ENCODE measurements at regions not wholly inside any gene's neighbourhood (a gene's known extent, or its start where the extent isn't known, plus 50 kb on each side); places are given as distances from the start of the nearest gene placed in this dataset.

DNA sequence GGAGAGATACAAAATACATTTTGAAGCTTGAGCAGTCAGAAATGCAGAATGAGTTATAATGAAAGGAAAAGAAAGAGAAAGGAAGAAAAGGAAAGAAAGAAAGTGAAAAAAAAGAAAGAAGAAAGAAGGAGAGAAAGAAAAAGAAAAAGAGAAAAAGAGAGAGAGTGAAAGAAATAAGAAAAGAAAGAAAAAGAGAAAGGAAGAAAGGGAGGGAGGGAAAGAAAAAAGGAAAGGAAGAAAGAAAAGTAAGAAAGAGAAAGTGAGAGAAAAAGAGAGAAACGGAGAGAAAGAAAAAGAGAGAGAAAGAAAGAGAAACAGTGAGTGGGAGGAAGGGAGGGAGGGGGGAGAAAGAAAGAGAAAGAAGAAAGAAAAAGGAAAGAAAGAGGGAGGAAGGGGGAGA lies 549.9 kb downstream of the GALC start:
- intact Hi-C loops (cut with micrococcal nuclease; ENCODE audit: unreplicated experiment) (no loop called here), in situ Hi-C loops (cut with HindIII; ENCODE audit: low pct_unique_long_range_greater_than_20kb, low sequenced_read_pairs) (no loop called here)
- ATAC-seq (no peak), DNase-seq (ENCODE audit: low read depth, low spot score) (no peak)
- Histone ChIP-seq H3K4me1 (ENCODE audit: control insufficient read depth, insufficient read depth, low read length) (no peaks in the 10 kb centered on the region), H3K4me3 (ENCODE audit: low read depth in 2 of 2, low read length in 2 of 2) (no peak overlapping the region), H3K36me3 (ENCODE audit: control insufficient read depth, insufficient read depth, low read length) (no peaks in the 10 kb centered on the region), H3K9me3 (ENCODE audit: control insufficient read depth, insufficient read depth, low read depth, low read length) (no peaks in the 10 kb centered on the region), H3K27me3 (ENCODE audit: control insufficient read depth, insufficient read depth, low read length) (no peaks in the 10 kb centered on the region), H3K27ac (ENCODE audit: low read length) (no peak overlapping the region)
- CTCF ChIA-PET, result no interaction called here
- BruUV-seq (replicated peaks), result no TSS peak
- TF ChIP-seq, protein P1, sequence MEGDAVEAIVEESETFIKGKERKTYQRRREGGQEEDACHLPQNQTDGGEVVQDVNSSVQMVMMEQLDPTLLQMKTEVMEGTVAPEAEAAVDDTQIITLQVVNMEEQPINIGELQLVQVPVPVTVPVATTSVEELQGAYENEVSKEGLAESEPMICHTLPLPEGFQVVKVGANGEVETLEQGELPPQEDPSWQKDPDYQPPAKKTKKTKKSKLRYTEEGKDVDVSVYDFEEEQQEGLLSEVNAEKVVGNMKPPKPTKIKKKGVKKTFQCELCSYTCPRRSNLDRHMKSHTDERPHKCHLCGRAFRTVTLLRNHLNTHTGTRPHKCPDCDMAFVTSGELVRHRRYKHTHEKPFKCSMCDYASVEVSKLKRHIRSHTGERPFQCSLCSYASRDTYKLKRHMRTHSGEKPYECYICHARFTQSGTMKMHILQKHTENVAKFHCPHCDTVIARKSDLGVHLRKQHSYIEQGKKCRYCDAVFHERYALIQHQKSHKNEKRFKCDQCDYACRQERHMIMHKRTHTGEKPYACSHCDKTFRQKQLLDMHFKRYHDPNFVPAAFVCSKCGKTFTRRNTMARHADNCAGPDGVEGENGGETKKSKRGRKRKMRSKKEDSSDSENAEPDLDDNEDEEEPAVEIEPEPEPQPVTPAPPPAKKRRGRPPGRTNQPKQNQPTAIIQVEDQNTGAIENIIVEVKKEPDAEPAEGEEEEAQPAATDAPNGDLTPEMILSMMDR (IDR thresholded peaks at IDR 0.05), result no peak
- TF ChIP-seq TCF7L2 (IDR thresholded peaks at IDR 0.05; ENCODE audit: low read depth, low read length) (no peak), SIN3A (IDR thresholded peaks at IDR 0.05; ENCODE audit: borderline replicate concordance, insufficient read depth, low read depth, low read length) (no peak), POLR2AphosphoS5 (IDR thresholded peaks at IDR 0.05; ENCODE audit: low read depth, low read length) (no peak)
- TF ChIP-seq, protein P2, sequence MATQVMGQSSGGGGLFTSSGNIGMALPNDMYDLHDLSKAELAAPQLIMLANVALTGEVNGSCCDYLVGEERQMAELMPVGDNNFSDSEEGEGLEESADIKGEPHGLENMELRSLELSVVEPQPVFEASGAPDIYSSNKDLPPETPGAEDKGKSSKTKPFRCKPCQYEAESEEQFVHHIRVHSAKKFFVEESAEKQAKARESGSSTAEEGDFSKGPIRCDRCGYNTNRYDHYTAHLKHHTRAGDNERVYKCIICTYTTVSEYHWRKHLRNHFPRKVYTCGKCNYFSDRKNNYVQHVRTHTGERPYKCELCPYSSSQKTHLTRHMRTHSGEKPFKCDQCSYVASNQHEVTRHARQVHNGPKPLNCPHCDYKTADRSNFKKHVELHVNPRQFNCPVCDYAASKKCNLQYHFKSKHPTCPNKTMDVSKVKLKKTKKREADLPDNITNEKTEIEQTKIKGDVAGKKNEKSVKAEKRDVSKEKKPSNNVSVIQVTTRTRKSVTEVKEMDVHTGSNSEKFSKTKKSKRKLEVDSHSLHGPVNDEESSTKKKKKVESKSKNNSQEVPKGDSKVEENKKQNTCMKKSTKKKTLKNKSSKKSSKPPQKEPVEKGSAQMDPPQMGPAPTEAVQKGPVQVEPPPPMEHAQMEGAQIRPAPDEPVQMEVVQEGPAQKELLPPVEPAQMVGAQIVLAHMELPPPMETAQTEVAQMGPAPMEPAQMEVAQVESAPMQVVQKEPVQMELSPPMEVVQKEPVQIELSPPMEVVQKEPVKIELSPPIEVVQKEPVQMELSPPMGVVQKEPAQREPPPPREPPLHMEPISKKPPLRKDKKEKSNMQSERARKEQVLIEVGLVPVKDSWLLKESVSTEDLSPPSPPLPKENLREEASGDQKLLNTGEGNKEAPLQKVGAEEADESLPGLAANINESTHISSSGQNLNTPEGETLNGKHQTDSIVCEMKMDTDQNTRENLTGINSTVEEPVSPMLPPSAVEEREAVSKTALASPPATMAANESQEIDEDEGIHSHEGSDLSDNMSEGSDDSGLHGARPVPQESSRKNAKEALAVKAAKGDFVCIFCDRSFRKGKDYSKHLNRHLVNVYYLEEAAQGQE (IDR thresholded peaks at IDR 0.05; ENCODE audit: insufficient read depth in 1 of 2, low read depth in 2 of 2, low read length in 1 of 2), result no peak
- POLR2A ChIA-PET, result no interaction called here

DNA sequence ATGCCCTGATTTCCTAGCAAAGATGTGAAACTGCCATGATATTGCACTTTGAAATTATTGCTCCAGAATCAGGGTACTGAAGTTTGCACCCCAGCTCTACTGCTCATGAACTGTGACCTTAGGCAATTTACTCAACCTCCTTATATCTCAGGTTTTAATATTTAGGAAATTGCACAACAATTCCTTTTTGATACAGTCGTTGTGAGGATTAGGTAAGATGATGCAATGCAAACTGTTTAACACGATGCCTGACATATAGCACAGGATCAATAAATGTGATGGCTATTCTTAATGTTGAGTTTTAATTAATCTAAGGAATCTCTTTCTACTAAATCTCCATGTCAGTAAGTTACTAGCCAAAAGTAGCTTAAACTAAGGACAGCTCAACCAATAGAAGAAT lies 555.8 kb downstream of the GALC start:
- Histone ChIP-seq H3K27ac (ENCODE audit: low read length) (no peak overlapping the region), H3K4me1 (ENCODE audit: control insufficient read depth, insufficient read depth, low read length) (no peaks in the 10 kb centered on the region), H3K4me3 (ENCODE audit: low read depth in 2 of 2, low read length in 2 of 2) (no peak overlapping the region), H3K36me3 (ENCODE audit: control insufficient read depth, insufficient read depth, low read length) (no peaks in the 10 kb centered on the region), H3K9me3 (ENCODE audit: control insufficient read depth, insufficient read depth, low read depth, low read length) (no peaks in the 10 kb centered on the region), H3K27me3 (ENCODE audit: control insufficient read depth, insufficient read depth, low read length) (no peaks in the 10 kb centered on the region)
- CTCF ChIA-PET, result no interaction called here
- in situ Hi-C loops (cut with HindIII; ENCODE audit: low pct_unique_long_range_greater_than_20kb, low sequenced_read_pairs), result no loop called here
- POLR2A ChIA-PET, result no interaction called here
- TF ChIP-seq, protein P2 (IDR thresholded peaks at IDR 0.05; ENCODE audit: insufficient read depth in 1 of 2, low read depth in 2 of 2, low read length in 1 of 2), result no peak
- TF ChIP-seq SIN3A (IDR thresholded peaks at IDR 0.05; ENCODE audit: borderline replicate concordance, insufficient read depth, low read depth, low read length) (no peak), TCF7L2 (IDR thresholded peaks at IDR 0.05; ENCODE audit: low read depth, low read length) (no peak), POLR2AphosphoS5 (IDR thresholded peaks at IDR 0.05; ENCODE audit: low read depth, low read length) (no peak)
- TF ChIP-seq, protein P1 (IDR thresholded peaks at IDR 0.05), result no peak
- no TSS peak for BruUV-seq (replicated peaks)
- DNase-seq (ENCODE audit: low read depth, low spot score) (no peak), ATAC-seq (no peak)
- intact Hi-C loops (cut with micrococcal nuclease; ENCODE audit: unreplicated experiment), result no loop called here

All from Panc1 (cell line).